HUES6 (cell line): ENCODE measurements at regions not wholly inside any gene's neighbourhood (a gene's known extent, or its start where the extent isn't known, plus 50 kb on each side); places are given as distances from the start of the nearest gene placed in this dataset.

Experiments
- H3K27ac ChIP-seq: 2 replicates; pipeline ENCODE4 v1.7.0; 2013; ENCODE audit warnings: low read depth, mild to moderate bottlenecking, low read length, inconsistent platforms
- H3K27me3 ChIP-seq: 2 replicates; pipeline ENCODE4 v1.6.1; 2013; ENCODE audit warnings: low read length; ENCODE audit not compliant: control insufficient read depth, insufficient read depth
- H3K36me3 ChIP-seq: 2 replicates; pipeline ENCODE4 v1.6.1; 2013; ENCODE audit warnings: low read length; ENCODE audit not compliant: control insufficient read depth, insufficient read depth
- H3K4me1 ChIP-seq: 2 replicates; pipeline ENCODE4 v1.6.1; 2013; ENCODE audit warnings: low read length; ENCODE audit not compliant: control insufficient read depth, insufficient read depth
- H3K4me3 ChIP-seq: 2 replicates; pipeline ENCODE4 v1.5.1; 2013; ENCODE audit warnings: low read depth, low read length
- H3K9ac ChIP-seq: one replicate; pipeline ENCODE4 v1.6.1; 2013; ENCODE audit warnings: mild to moderate bottlenecking, low read length
- H3K9me3 ChIP-seq: 2 replicates; pipeline ENCODE4 v1.6.1; 2013; ENCODE audit warnings: low read depth, low read length; ENCODE audit not compliant: control insufficient read depth, insufficient read depth

DNA sequence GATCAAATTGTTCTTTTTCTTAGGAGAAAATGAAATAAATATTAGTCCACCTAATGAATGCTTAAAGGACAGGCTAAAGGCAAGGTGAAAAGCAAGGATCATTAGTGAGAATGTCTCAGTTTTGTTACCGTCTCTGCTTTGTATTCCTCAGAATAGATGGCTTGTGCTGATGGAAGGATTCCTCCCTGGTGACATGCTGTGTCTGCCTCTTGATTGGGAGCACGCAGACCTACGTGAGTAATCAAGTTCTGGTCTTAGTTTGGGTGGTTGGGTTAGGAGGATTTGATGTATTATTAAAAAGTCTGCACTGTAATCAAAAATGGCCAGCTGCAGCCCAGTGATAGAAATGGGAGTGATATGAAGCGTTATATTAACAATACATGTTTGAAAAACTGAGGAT lies 78.8 kb upstream of the RTL1 start:
- Histone ChIP-seq H3K9ac (no peak overlapping the region), H3K36me3 (peaks cover 13% of the 10 kb centered on the region; the same call in 1 of the 2 replicates), H3K4me3 (no peak overlapping the region), H3K27ac (no peak overlapping the region), H3K4me1 (no peaks in the 10 kb centered on the region), H3K27me3 (no peaks in the 10 kb centered on the region), H3K9me3 (no peaks in the 10 kb centered on the region)

DNA sequence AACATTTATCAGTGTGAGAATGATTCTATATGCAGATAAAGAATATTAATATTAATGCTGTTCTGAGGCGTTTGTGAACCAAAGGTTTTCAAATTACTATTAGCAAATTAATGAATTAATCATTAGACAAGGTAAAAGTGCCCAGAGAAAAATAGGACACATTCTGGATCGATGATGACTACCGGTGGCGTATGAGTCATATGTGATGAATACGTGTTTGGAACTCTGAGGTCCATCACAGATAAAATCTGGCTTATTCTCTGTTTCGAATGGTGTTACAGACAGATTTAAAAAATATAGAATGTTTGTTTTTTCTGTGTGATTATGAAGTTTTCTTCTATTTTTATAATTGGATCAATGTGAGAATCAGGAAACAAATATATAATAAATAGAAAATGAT lies 79.2 kb upstream of the RTL1 start:
- Histone ChIP-seq H3K4me3 (no peak overlapping the region), H3K36me3 (peaks cover 14% of the 10 kb centered on the region; the same call in 1 of the 2 replicates), H3K9ac (no peak overlapping the region), H3K27ac (no peak overlapping the region), H3K9me3 (no peaks in the 10 kb centered on the region), H3K4me1 (no peaks in the 10 kb centered on the region), H3K27me3 (no peaks in the 10 kb centered on the region)

DNA sequence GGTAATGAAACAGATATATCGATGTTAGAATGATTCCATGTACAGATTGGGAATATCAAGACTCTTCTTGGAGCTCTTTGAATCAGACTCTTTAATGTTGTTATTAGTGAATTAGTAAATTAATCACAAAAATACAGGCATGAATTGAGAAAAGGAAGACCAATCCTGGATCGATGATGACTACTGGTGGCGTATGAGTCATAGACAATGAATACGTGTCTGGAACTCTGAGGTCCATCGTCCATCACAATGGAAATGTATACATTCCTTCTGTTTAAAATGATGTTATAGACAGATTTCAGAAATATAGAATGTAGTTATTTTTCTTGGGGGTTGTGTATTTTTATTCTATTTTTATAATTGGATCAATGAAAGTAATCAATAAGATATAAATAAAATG lies 80.2 kb upstream of the RTL1 start:
- Histone ChIP-seq H3K27ac (no peak overlapping the region), H3K9me3 (no peaks in the 10 kb centered on the region), H3K4me3 (no peak overlapping the region), H3K36me3 (peaks cover 14% of the 10 kb centered on the region; the same call in 1 of the 2 replicates), H3K9ac (no peak overlapping the region), H3K27me3 (no peaks in the 10 kb centered on the region), H3K4me1 (no peaks in the 10 kb centered on the region)

DNA sequence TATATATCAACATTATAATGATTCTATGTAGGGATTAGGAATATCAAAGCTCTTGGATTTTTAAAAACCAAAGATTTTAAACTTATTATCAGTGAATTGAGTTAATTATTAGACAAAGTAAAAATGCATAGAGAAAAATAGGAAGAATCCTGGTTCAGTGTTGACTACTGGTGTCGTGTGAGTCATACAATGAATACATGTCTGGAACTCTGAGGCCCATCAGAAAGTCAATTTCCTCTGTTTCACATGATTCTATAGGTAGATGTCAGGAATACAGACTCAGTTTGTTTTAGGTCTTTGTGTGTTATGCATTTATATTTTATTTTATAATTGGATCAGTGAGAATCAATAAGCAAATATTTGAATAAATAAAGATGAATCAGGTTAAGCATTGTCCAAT lies 84.5 kb upstream of the RTL1 start:
- H3K9me3 ChIP-seq = no peaks in the 10 kb centered on the region
- H3K9ac ChIP-seq = no peak overlapping the region
- no peak overlapping the region for H3K27ac ChIP-seq
- H3K4me1 ChIP-seq = no peaks in the 10 kb centered on the region
- H3K27me3 ChIP-seq = no peaks in the 10 kb centered on the region
- H3K36me3 ChIP-seq = peaks cover 17% of the 10 kb centered on the region; the same call in 1 of the 2 replicates
- no peak overlapping the region for H3K4me3 ChIP-seq

DNA sequence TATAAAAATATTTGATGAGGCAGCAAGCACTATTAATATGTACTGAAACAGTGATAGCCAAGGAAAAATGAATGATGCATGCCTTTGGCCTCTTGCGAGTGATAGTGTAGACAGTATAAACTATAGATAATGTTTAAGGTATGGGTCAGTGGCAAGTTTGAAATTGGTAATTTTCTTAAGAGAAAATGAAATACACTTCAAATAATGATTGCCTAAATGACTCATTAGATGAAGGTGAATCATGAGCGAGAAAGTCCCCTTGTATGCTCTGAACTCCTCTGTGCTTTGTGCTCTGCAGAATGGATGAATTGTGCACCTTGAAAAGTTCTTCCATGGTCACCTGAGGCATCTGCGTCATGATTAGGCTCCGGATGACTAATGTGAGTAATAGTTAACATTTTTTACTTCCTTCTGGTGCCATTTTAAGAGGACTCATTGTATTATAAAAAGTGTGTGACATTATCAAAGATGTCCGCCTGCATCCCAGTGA lies 84.9 kb upstream of the RTL1 start:
- peaks cover 17% of the 10 kb centered on the region; the same call in 1 of the 2 replicates for H3K36me3 ChIP-seq
- no peaks in the 10 kb centered on the region for H3K9me3 ChIP-seq
- H3K9ac ChIP-seq = no peak overlapping the region
- no peak overlapping the region for H3K4me3 ChIP-seq
- H3K27me3 ChIP-seq = no peaks in the 10 kb centered on the region
- H3K4me1 ChIP-seq = no peaks in the 10 kb centered on the region
- H3K27ac ChIP-seq = no peak overlapping the region

DNA sequence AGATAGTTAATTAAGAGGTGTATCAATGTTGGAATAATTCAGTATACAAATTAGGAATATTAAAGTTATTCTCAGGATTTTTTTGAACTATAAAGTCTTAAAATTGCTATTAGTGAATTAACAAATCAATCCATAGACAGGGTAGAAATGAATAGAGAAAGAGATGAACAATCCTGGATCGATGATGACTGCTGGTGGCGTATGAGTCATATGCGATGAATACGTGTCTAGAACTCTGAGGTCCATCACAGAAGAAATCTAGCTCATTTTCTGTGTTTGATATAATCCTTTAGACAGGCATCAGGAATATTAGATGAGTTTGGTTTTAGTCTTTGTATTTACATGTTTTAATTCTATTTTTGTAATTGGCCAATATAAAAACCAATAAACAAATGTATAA lies 85.4 kb upstream of the RTL1 start:
- no peak overlapping the region for H3K4me3 ChIP-seq
- no peaks in the 10 kb centered on the region for H3K9me3 ChIP-seq
- H3K27ac ChIP-seq = no peak overlapping the region
- H3K36me3 ChIP-seq = peaks cover 17% of the 10 kb centered on the region; the same call in 1 of the 2 replicates
- H3K27me3 ChIP-seq = no peaks in the 10 kb centered on the region
- H3K9ac ChIP-seq = no peak overlapping the region
- no peaks in the 10 kb centered on the region for H3K4me1 ChIP-seq

DNA sequence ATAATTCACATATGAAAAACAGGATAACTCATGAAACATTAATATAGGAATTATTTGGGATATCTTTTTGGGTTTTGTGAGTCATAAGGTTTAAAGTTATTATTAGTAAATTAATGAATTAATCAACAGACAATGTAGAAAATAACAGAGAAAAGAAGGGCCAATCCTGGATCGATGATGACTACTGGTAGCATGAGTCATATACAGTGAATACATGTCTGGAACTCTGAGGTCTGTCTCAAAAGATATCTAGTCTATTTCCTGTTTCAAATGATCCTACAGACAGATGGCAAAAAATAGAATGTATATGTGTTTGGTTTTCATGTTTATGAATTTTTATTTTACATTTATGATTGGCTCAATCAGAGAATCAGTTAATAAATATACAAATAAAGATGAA lies 86.4 kb upstream of the RTL1 start:
- no peak overlapping the region for H3K9ac ChIP-seq
- H3K36me3 ChIP-seq = peaks cover 12% of the 10 kb centered on the region; the same call in 1 of the 2 replicates
- H3K27me3 ChIP-seq = no peaks in the 10 kb centered on the region
- H3K4me3 ChIP-seq = no peak overlapping the region
- no peak overlapping the region for H3K27ac ChIP-seq
- H3K4me1 ChIP-seq = no peaks in the 10 kb centered on the region
- no peaks in the 10 kb centered on the region for H3K9me3 ChIP-seq

DNA sequence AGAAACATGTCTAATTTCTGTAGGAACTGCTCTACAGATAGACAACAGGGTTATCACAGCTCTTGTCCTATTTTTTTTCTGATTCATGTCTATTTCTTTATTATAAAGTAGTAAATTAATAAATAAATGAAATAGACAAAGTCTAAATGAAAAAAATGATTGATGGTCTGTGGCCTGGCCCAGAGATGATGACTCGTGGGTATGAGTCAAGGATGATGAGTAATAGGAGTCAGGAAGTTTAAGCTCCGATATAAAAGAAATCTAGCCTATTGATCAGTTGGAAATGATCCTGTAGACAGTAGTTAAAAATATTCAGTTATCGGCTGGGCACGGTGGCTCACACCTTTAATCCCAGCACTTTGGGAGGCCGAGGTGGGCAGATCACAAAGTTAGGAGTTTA lies 90.6 kb upstream of the RTL1 start:
- H3K9ac ChIP-seq = no peak overlapping the region
- H3K27me3 ChIP-seq = no peaks in the 10 kb centered on the region
- no peaks in the 10 kb centered on the region for H3K4me1 ChIP-seq
- peaks cover 3% of the 10 kb centered on the region; the same call in 1 of the 2 replicates for H3K36me3 ChIP-seq
- no peaks in the 10 kb centered on the region for H3K9me3 ChIP-seq
- H3K4me3 ChIP-seq = no peak overlapping the region
- no peak overlapping the region for H3K27ac ChIP-seq

DNA sequence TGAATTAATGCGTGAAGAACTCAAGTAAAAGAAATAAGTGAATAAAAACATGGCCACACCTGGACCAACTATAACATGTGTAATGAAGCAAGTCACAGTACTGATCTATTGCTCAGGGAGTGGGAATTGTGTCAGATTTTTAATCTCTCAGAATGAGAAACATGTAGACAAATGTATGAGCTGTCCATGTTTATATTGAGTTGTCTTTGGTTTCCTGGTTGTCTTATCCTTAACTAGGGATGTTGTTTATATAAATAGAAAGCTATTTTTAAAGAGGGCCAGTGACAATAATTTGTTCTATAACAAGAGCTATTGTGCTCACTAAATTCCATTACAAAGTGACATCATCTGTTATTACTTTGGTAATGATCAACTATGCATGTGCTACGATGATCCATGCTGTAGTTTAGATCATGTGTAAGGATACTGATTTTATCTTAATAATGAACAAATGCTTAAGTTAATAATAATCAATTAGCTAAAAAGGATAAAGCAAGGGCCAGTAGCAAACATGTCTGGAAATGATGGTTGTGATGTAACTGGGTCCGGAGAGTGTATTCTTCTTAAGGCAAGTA lies 91.3 kb upstream of the RTL1 start:
- Histone ChIP-seq H3K36me3 (no peaks in the 10 kb centered on the region; the same call in 1 of the 2 replicates), H3K9ac (no peak overlapping the region), H3K27me3 (no peaks in the 10 kb centered on the region), H3K9me3 (no peaks in the 10 kb centered on the region), H3K4me3 (no peak overlapping the region), H3K27ac (no peak overlapping the region), H3K4me1 (no peaks in the 10 kb centered on the region)

DNA sequence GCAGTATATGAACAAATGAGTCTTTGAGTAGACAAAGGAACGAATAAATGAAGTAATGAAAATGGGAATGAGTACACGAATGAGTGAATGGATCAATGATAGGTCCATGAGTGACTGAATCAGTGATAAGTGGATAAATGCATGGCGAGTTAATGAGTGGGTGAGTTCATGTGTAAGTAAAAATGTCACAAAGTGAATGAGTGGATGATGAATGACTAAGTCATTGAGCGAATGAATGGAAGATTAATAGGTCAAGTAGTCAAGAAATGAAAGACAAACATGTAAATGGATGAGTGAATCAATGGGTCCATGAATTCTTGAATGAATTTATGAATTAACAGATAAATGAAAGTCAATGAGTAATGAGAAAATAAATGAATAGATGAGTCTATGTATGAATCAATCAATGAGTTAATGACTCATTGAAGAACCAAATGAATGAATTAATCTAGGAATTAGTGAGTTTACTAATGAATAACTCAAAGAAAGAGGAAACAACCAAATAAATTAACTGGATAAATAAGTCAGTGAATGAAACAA lies 97.3 kb upstream of the RTL1 start:
- no peak overlapping the region for H3K27ac ChIP-seq
- H3K9ac ChIP-seq = no peak overlapping the region
- H3K4me1 ChIP-seq = no peaks in the 10 kb centered on the region
- no peak overlapping the region for H3K4me3 ChIP-seq
- no peaks in the 10 kb centered on the region; the same call in 1 of the 2 replicates for H3K27me3 ChIP-seq
- H3K36me3 ChIP-seq = peaks cover 6% of the 10 kb centered on the region; the same call in 1 of the 2 replicates
- H3K9me3 ChIP-seq = no peaks in the 10 kb centered on the region

DNA sequence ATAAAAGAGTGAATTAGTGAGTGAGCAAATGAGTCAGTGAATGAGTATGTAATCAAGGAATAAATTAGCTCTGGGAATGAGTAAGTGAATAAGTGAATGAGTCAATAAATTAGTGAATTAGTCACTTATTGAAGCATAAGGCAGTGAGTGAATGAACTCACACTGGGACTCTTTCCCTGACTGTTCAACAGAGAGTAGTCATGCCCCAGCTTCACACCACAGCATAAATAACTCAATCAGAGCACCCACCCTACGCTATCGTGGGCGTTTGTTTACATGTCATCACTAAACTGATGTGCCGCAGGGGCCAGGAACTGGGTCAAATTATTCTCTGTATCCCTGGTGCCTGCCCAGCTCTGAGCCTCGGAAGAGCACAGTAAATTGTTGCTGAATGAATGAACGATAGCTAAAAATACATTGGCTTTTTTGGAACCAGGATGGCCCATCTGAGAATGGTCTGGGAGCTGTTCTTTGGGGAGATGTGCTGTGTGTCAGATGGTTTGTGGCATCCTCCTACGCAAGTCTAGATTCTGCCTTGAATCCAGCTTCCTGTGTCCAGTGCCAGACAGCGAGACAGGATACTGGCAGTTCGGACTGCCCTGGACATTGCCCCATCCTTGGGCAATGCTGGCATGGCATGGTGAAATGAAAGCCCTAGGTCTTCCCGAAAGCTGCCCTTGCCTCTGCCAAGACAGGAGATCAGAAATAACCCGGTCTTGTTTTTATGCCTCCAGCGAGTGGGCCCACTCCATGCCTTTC lies 98.0 kb upstream of the RTL1 start:
- no peaks in the 10 kb centered on the region for H3K4me1 ChIP-seq
- H3K27ac ChIP-seq = no peak overlapping the region
- no peak overlapping the region for H3K4me3 ChIP-seq

More for the DNA sequence above, 98.0 kb upstream of the RTL1 start:
- no peak overlapping the region for H3K9ac ChIP-seq
- H3K36me3 ChIP-seq = peaks cover 6% of the 10 kb centered on the region; the same call in 1 of the 2 replicates
- no peaks in the 10 kb centered on the region; the same call in 1 of the 2 replicates for H3K27me3 ChIP-seq
- H3K9me3 ChIP-seq = no peaks in the 10 kb centered on the region
